IPS DF 6.9 (cell line): ENCODE measurements at regions not wholly inside any gene's neighbourhood (a gene's known extent, or its start where the extent isn't known, plus 50 kb on each side); places are given as distances from the start of the nearest gene placed in this dataset.

Experiments
- DNase-seq: peaks from one replicate; pipeline ENCODE4 v3.0.0-alpha.2; 2013; ENCODE audit warnings: low read depth, low spot score
- H3K27ac ChIP-seq: one replicate; pipeline ENCODE4 v1.5.1; 2013; ENCODE audit warnings: low read length, control low read depth
- H3K27me3 ChIP-seq: 2 replicates; pipeline ENCODE4 v1.6.1; 2013; ENCODE audit warnings: mild to moderate bottlenecking, low read length; ENCODE audit not compliant: control insufficient read depth, insufficient read depth
- H3K36me3 ChIP-seq: 2 replicates; pipeline ENCODE4 v1.6.1; 2013; ENCODE audit warnings: low read length; ENCODE audit not compliant: control insufficient read depth, insufficient read depth
- H3K4me1 ChIP-seq: 2 replicates; pipeline ENCODE4 v1.6.1; 2013; ENCODE audit warnings: low read length; ENCODE audit not compliant: control insufficient read depth, insufficient read depth
- H3K4me3 ChIP-seq: 2 replicates; pipeline ENCODE4 v1.5.1; 2013; ENCODE audit warnings: mild to moderate bottlenecking, low read length
- H3K9me3 ChIP-seq: 2 replicates; pipeline ENCODE4 v1.6.1; 2013; ENCODE audit warnings: low read length, inconsistent platforms; ENCODE audit not compliant: control insufficient read depth, insufficient read depth
- WGBS: extraction: QIAGEN DNeasy Blood & Tissue Kit; methylation state at CpG from one replicate; pipeline ENCODE4 v1.1.7; 2013; ENCODE audit warnings: mixed read lengths, missing lambda C conversion rate; ENCODE audit not compliant: insufficient read length, insufficient coverage; 5-methylcytosine and 5-hydroxymethylcytosine counted together

- H3K9me3 ChIP-seq, result no peaks in the 10 kb centered on the region
- no peak for DNase-seq
- H3K36me3 ChIP-seq, result no peaks in the 10 kb centered on the region
- no peak overlapping the region for H3K27ac ChIP-seq
- H3K4me3 ChIP-seq, result no peak overlapping the region
- H3K4me1 ChIP-seq, result no peaks in the 10 kb centered on the region
- H3K27me3 ChIP-seq, result no peaks in the 10 kb centered on the region
Observed at GRCh38 chr6:132142768-132143167, 191.6 kb upstream of the CCN2 start.

- Histone ChIP-seq H3K9me3 (no peaks in the 10 kb centered on the region), H3K27ac (no peak overlapping the region), H3K27me3 (no peaks in the 10 kb centered on the region), H3K4me3 (no peak overlapping the region), H3K4me1 (no peaks in the 10 kb centered on the region), H3K36me3 (no peaks in the 10 kb centered on the region)
- WGBS, result no CpG with 5 or more reads among the region's 1 CpG
- DNase-seq, result no peak
Observed at GRCh38 chr6:132142308-132142707, 191.1 kb upstream of the CCN2 start.

DNA sequence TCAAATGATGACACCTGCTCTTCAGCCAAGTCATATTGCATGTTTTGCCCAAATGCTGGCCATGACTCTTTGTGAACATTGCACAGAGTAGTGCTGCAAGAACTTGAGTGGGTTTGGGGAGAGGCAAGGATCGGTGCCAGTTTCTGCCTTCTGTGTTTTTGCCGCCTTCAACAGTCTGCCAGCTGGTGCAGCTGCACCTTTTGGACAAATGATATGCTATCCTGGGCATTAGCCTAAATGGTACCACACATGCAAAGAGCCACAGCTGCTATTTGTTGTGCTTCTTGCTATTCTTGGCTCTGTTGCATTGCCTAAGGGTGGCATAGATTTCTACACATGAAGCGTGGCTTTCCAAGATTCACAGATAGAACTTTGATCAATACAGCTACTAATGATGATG is 189.0 kb upstream of the CCN2 start:
- no peaks in the 10 kb centered on the region for H3K9me3 ChIP-seq
- WGBS, result no CpG with 5 or more reads among the region's 3 CpGs
- no peaks in the 10 kb centered on the region for H3K27me3 ChIP-seq
- H3K4me1 ChIP-seq, result no peaks in the 10 kb centered on the region
- no peak overlapping the region for H3K4me3 ChIP-seq
- H3K36me3 ChIP-seq, result no peaks in the 10 kb centered on the region
- no peak for DNase-seq
- no peak overlapping the region for H3K27ac ChIP-seq

DNA sequence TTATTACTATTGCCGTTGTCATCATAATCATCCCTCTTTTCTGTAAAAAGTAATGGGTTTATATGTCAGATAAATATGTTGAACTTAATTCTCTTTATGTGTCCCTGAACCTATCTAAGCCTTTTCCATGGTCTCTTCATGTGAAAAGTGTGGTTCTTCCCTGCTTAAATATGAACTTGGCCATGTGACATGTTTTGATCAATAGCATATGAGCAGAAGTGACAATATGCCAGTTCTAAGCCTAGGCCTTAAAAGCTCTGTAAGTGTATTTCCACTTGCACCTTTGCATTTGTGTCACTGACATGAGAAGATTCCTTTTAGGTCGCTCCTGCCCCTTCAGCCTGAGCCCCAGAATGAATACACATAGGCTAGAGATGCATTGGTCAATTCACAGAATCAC is 188.4 kb upstream of the CCN2 start:
- WGBS, result no CpG with 5 or more reads among the region's 2 CpGs
- no peak for DNase-seq
- Histone ChIP-seq H3K4me1 (no peaks in the 10 kb centered on the region), H3K4me3 (no peak overlapping the region), H3K27ac (no peak overlapping the region), H3K27me3 (no peaks in the 10 kb centered on the region), H3K36me3 (no peaks in the 10 kb centered on the region), H3K9me3 (no peaks in the 10 kb centered on the region)

GRCh38 chr6:132136981-132137380 is 185.8 kb upstream of the CCN2 start:
- H3K4me3 ChIP-seq, result no peak overlapping the region
- H3K9me3 ChIP-seq, result no peaks in the 10 kb centered on the region
- DNase-seq, result no peak
- no peaks in the 10 kb centered on the region for H3K36me3 ChIP-seq
- H3K4me1 ChIP-seq, result peaks cover 1% of the 10 kb centered on the region; the same call in 1 of the 2 replicates
- H3K27me3 ChIP-seq, result no peaks in the 10 kb centered on the region
- H3K27ac ChIP-seq, result no peak overlapping the region
- no CpG with 5 or more reads among the region's 3 CpGs for WGBS

GRCh38 chr6:132135409-132135808 is 184.2 kb upstream of the CCN2 start:
- no peak for DNase-seq
- WGBS, result no CpG with 5 or more reads among the region's 6 CpGs
- H3K4me3 ChIP-seq, result no peak overlapping the region

GRCh38 chr6:132133736-132134445 is 182.7 kb upstream of the CCN2 start:
- Histone ChIP-seq H3K36me3 (no peaks in the 10 kb centered on the region), H3K27me3 (no peaks in the 10 kb centered on the region), H3K4me3 (no peak overlapping the region), H3K9me3 (no peaks in the 10 kb centered on the region), H3K4me1 (peaks cover 6% of the 10 kb centered on the region; the same call in 1 of the 2 replicates), H3K27ac (no peak overlapping the region)
- DNase-seq, result no peak
- no CpG with 5 or more reads among the region's 5 CpGs for WGBS

More at GRCh38 chr6:132135409-132135808, 184.2 kb upstream of the CCN2 start:
- Histone ChIP-seq H3K4me1 (peaks cover 6% of the 10 kb centered on the region; the same call in 1 of the 2 replicates), H3K27me3 (no peaks in the 10 kb centered on the region), H3K36me3 (no peaks in the 10 kb centered on the region), H3K9me3 (no peaks in the 10 kb centered on the region), H3K27ac (no peak overlapping the region)

- Histone ChIP-seq H3K36me3 (no peaks in the 10 kb centered on the region), H3K4me3 (no peak overlapping the region), H3K27ac (no peak overlapping the region), H3K4me1 (peaks cover 6% of the 10 kb centered on the region; the same call in 1 of the 2 replicates), H3K27me3 (no peaks in the 10 kb centered on the region), H3K9me3 (no peaks in the 10 kb centered on the region)
- DNase-seq, result no peak
- no CpG with 5 or more reads among the region's 3 CpGs for WGBS
Observed at GRCh38 chr6:132132924-132133639, 181.9 kb upstream of the CCN2 start.

- H3K36me3 ChIP-seq, result no peaks in the 10 kb centered on the region
- H3K9me3 ChIP-seq, result no peaks in the 10 kb centered on the region
- peaks cover 6% of the 10 kb centered on the region; the same call in 1 of the 2 replicates for H3K4me1 ChIP-seq
- no CpG with 5 or more reads among the region's 2 CpGs for WGBS
- H3K27ac ChIP-seq, result no peak overlapping the region
- no peak overlapping the region for H3K4me3 ChIP-seq
- no peaks in the 10 kb centered on the region for H3K27me3 ChIP-seq
- no peak for DNase-seq
Observed at GRCh38 chr6:132132422-132132821, 181.2 kb upstream of the CCN2 start.

GRCh38 chr6:132131758-132132157 is 180.6 kb upstream of the CCN2 start:
- WGBS, result no CpG with 5 or more reads among the region's 2 CpGs
- no peak overlapping the region for H3K27ac ChIP-seq
- H3K9me3 ChIP-seq, result no peaks in the 10 kb centered on the region
- peaks cover 6% of the 10 kb centered on the region; the same call in 1 of the 2 replicates for H3K4me1 ChIP-seq
- H3K36me3 ChIP-seq, result no peaks in the 10 kb centered on the region
- no peak overlapping the region for H3K4me3 ChIP-seq
- no peak for DNase-seq
- H3K27me3 ChIP-seq, result no peaks in the 10 kb centered on the region
